ENCODE measurements at regions not wholly inside any gene's neighbourhood (a gene's known extent, or its start where the extent isn't known, plus 50 kb on each side); places are given as distances from the start of the nearest gene placed in this dataset.

DNA sequence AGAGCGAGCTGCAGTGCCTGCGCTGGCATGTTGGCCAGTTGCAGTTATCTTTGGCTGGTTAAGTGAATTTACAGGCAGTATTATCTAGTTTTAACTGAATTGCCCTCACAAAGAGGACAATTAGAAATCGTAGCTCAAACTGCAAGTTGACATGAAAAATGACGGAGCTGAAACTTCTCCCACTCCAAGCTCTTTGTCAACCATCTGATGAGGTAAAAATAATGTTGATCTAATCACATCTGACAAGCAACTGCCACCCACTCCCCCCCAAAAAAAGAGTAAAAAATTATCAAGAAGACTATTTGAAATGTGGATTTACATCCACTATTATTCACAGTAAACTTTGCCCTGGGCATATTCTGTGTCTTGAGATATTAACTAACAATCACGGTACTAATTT lies 84.7 kb upstream of the VASH1 start:
- TF ChIP-seq CTCF (IDR thresholded peaks at IDR 0.05) (no peak), POLR2AphosphoS5 (IDR thresholded peaks at IDR 0.05) (no peak), POLR2A (IDR thresholded peaks at IDR 0.05) (no peak)

Data from suprapubic skin (tissue), 4 donors.